HepG2 (cell line): ENCODE measurements at regions not wholly inside any gene's neighbourhood (a gene's known extent, or its start where the extent isn't known, plus 50 kb on each side); places are given as distances from the start of the nearest gene placed in this dataset.

Source experiments
- ARNT2 ChIP-seq: sonication (generic); formaldehyde crosslinking; IDR thresholded peaks from 2 replicates; pipeline ENCODE4 v1.8.0; 2022; ENCODE audit warnings: mild to moderate bottlenecking, low read depth, missing genetic modification reagents, moderate library complexity
- ASH2L ChIP-seq: fragments of 300-600, 200-600 bp; sonication (generic); IDR thresholded peaks from 2 replicates; pipeline ENCODE4 v1.7.0; 2017; ENCODE audit warnings: low read depth, mild to moderate bottlenecking, moderate library complexity, mixed read lengths, low read length; ENCODE audit not compliant: insufficient read length
- ETV5 ChIP-seq: IDR thresholded peaks from 2 replicates; pipeline ENCODE4 v1.6.1; 2018; ENCODE audit warnings: missing biosample characterization, missing genetic modification reagents, inconsistent platforms, borderline replicate concordance
- FOXA3 ChIP-seq: IDR thresholded peaks from 2 replicates; pipeline ENCODE4 v1.6.1; 2016; ENCODE audit warnings: missing genetic modification reagents, missing compliant biosample characterization
- GATAD2A ChIP-seq: IDR thresholded peaks from 2 replicates; pipeline ENCODE4 v1.6.1; 2016
- KAT7 ChIP-seq: IDR thresholded peaks from 2 replicates; pipeline ENCODE4 v1.6.1; 2018; ENCODE audit warnings: borderline replicate concordance, missing compliant biosample characterization
- NR3C1 ChIP-seq: sonication (generic); formaldehyde crosslinking; IDR thresholded peaks from 2 replicates; pipeline ENCODE4 v1.4.0; 2020; ENCODE audit warnings: missing genetic modification reagents
- PPARG ChIP-seq: conservative IDR thresholded peaks from 2 replicates; pipeline ENCODE4 v1.6.1; 2016; ENCODE audit warnings: missing biosample characterization, missing genetic modification reagents
- SUZ12 ChIP-seq: fragments of 150-350 bp; IDR thresholded peaks from 2 replicates; pipeline ENCODE4 v1.6.1; 2014; ENCODE audit warnings: low read depth, low read length
- ZBTB20 ChIP-seq: sonication (generic); formaldehyde crosslinking; IDR thresholded peaks from 2 replicates; pipeline ENCODE4 v1.8.1; 2023; ENCODE audit warnings: missing genetic modification reagents, low read depth, mild to moderate bottlenecking, borderline replicate concordance
- ZMAT3 ChIP-seq: sonication (generic); formaldehyde crosslinking; conservative IDR thresholded peaks from 2 replicates; pipeline ENCODE4 v1.7.0; 2021; ENCODE audit warnings: missing genetic modification reagents
- ZNF12 ChIP-seq: sonication (generic); formaldehyde crosslinking; IDR thresholded peaks from 2 replicates; pipeline ENCODE4 v1.5.0; 2020; ENCODE audit warnings: missing genetic modification reagents
- ZNF205 ChIP-seq: IDR thresholded peaks from 2 replicates; pipeline ENCODE4 v1.6.1; 2018; ENCODE audit warnings: missing biosample characterization, missing genetic modification reagents
- ZNF30 ChIP-seq: sonication (generic); formaldehyde crosslinking; IDR thresholded peaks from 2 replicates; pipeline ENCODE4 v1.5.0; 2020; ENCODE audit warnings: mild to moderate bottlenecking, missing genetic modification reagents
- ZNF501 ChIP-seq: sonication (generic); formaldehyde crosslinking; IDR thresholded peaks from 2 replicates; pipeline ENCODE4 v1.5.1; 2020; ENCODE audit warnings: mild to moderate bottlenecking, moderate library complexity, missing genetic modification reagents
- ZNF543 ChIP-seq: sonication (generic); formaldehyde crosslinking; IDR thresholded peaks from 2 replicates; pipeline ENCODE4 v1.4.0; 2020; ENCODE audit warnings: mild to moderate bottlenecking, missing genetic modification reagents
- TF ChIP-seq, protein P1 (sequence below): sonication (generic); formaldehyde crosslinking; IDR thresholded peaks from 2 replicates; pipeline ENCODE4 v1.4.0; 2020; ENCODE audit warnings: missing genetic modification reagents, low read depth, mild to moderate bottlenecking, borderline replicate concordance
- TF ChIP-seq, protein P2 (sequence below): sonication (generic); formaldehyde crosslinking; IDR thresholded peaks from 2 replicates; pipeline ENCODE4 v1.8.0; 2022; ENCODE audit warnings: missing genetic modification reagents, mild to moderate bottlenecking, borderline replicate concordance
- TF ChIP-seq, protein P3 (sequence below): IDR thresholded peaks from 2 replicates; pipeline ENCODE4 v1.6.1; 2016; ENCODE audit warnings: missing compliant biosample characterization, missing genetic modification reagents, borderline replicate concordance
- TF ChIP-seq, protein P4 (sequence below): fragments of 450-650 bp; IDR thresholded peaks from 2 replicates; pipeline ENCODE4 v1.6.1; 2016
- TF ChIP-seq, protein P5 (sequence below): sonication (generic); formaldehyde crosslinking; IDR thresholded peaks from 2 replicates; pipeline ENCODE4 v1.9.0; 2021; ENCODE audit warnings: missing genetic modification reagents, mild to moderate bottlenecking, borderline replicate concordance
- TF ChIP-seq, protein P6 (sequence below): sonication (generic); formaldehyde crosslinking; IDR thresholded peaks from 2 replicates; pipeline ENCODE4 v1.4.0; 2020; ENCODE audit warnings: missing genetic modification reagents

DNA sequence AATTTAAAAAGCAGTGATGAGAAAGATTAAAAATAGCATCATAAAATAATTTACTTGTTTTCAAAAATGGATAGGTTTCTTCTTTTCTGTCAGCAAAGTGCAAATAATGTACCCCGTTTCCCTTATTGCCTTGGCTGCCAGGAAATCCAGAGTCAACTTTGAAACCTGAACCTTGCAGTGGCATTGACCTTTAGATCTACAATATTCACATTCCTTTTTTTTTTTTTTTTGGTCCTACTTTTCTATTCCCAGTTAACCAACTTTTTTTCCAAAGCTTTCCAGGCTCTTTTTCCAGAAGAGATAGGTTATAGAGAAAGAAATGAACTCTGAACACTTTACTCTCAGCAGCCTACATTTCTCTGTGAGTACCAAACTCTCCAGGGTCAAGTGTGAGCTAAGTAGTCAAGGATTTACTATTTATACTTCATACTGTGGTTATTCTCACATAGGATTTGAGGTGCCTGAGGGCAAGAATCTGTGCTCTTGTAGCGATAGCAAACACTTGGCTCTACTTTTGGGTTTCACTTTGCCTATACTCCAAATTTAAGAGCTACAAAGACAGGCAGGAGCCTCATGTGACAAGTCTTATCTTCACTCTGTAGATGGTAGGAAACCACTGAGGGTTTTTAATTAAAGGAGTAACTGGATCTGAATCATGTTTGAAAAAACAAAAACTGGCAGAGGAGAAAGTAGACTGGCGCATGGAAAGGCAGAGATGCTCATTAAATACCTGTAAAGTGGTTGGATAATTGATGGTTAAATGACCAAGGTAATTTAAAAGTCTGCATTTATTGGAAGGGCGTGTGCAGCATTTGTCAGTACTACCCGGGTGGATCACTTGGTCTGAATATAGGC, 63.2 kb upstream of the TMEM17 start (continued):
- 0 out of 2 replicates have a peak, but pooled peaks have one; percentile 58 for TF ChIP-seq ZBTB20 (CRISPR knock-in tag)
- TF ChIP-seq, protein P1, sequence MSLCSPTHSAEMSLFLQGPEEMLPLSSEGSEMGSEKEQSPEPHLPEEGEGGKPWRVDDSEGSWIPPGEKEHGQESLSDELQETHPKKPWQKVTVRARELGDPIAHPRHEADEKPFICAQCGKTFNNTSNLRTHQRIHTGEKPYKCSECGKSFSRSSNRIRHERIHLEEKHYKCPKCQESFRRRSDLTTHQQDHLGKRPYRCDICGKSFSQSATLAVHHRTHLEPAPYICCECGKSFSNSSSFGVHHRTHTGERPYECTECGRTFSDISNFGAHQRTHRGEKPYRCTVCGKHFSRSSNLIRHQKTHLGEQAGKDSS = no peak
- peak; percentile 27; the same call in 1 of the 2 replicates for TF ChIP-seq KAT7
- TF ChIP-seq NR3C1 = no peak
- TF ChIP-seq ZNF543 (CRISPR knock-in tag) = no peak
- TF ChIP-seq, protein P2, sequence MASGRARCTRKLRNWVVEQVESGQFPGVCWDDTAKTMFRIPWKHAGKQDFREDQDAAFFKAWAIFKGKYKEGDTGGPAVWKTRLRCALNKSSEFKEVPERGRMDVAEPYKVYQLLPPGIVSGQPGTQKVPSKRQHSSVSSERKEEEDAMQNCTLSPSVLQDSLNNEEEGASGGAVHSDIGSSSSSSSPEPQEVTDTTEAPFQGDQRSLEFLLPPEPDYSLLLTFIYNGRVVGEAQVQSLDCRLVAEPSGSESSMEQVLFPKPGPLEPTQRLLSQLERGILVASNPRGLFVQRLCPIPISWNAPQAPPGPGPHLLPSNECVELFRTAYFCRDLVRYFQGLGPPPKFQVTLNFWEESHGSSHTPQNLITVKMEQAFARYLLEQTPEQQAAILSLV (CRISPR knock-in tag) = 0 out of 2 replicates have a peak, but pooled peaks have one; percentile 8
- TF ChIP-seq ZNF205 = no peak
- no peak for TF ChIP-seq ZNF30 (CRISPR knock-in tag)
- TF ChIP-seq GATAD2A = peak; percentile 98
- TF ChIP-seq, protein P3, sequence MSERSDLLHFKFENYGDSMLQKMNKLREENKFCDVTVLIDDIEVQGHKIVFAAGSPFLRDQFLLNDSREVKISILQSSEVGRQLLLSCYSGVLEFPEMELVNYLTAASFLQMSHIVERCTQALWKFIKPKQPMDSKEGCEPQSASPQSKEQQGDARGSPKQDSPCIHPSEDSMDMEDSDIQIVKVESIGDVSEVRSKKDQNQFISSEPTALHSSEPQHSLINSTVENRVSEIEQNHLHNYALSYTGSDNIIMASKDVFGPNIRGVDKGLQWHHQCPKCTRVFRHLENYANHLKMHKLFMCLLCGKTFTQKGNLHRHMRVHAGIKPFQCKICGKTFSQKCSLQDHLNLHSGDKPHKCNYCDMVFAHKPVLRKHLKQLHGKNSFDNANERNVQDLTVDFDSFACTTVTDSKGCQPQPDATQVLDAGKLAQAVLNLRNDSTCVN = peak; percentile 66
- no peak for TF ChIP-seq ZNF501 (CRISPR knock-in tag)
- TF ChIP-seq ZNF12 (CRISPR knock-in tag) = no peak
- peak; percentile 87 for TF ChIP-seq ETV5
- TF ChIP-seq, protein P4, sequence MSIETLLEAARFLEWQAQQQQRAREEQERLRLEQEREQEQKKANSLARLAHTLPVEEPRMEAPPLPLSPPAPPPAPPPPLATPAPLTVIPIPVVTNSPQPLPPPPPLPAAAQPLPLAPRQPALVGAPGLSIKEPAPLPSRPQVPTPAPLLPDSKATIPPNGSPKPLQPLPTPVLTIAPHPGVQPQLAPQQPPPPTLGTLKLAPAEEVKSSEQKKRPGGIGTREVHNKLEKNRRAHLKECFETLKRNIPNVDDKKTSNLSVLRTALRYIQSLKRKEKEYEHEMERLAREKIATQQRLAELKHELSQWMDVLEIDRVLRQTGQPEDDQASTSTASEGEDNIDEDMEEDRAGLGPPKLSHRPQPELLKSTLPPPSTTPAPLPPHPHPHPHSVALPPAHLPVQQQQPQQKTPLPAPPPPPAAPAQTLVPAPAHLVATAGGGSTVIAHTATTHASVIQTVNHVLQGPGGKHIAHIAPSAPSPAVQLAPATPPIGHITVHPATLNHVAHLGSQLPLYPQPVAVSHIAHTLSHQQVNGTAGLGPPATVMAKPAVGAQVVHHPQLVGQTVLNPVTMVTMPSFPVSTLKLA = no peak
- TF ChIP-seq ASH2L = peak; percentile 95
- TF ChIP-seq FOXA3 (CRISPR knock-in tag) = peak; percentile 91
- TF ChIP-seq, protein P5, sequence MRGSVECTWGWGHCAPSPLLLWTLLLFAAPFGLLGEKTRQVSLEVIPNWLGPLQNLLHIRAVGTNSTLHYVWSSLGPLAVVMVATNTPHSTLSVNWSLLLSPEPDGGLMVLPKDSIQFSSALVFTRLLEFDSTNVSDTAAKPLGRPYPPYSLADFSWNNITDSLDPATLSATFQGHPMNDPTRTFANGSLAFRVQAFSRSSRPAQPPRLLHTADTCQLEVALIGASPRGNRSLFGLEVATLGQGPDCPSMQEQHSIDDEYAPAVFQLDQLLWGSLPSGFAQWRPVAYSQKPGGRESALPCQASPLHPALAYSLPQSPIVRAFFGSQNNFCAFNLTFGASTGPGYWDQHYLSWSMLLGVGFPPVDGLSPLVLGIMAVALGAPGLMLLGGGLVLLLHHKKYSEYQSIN (CRISPR knock-in tag) = no peak
- TF ChIP-seq ARNT2 (CRISPR knock-in tag) = no peak
- no peak for TF ChIP-seq ZMAT3 (CRISPR knock-in tag)
- TF ChIP-seq, protein P6, sequence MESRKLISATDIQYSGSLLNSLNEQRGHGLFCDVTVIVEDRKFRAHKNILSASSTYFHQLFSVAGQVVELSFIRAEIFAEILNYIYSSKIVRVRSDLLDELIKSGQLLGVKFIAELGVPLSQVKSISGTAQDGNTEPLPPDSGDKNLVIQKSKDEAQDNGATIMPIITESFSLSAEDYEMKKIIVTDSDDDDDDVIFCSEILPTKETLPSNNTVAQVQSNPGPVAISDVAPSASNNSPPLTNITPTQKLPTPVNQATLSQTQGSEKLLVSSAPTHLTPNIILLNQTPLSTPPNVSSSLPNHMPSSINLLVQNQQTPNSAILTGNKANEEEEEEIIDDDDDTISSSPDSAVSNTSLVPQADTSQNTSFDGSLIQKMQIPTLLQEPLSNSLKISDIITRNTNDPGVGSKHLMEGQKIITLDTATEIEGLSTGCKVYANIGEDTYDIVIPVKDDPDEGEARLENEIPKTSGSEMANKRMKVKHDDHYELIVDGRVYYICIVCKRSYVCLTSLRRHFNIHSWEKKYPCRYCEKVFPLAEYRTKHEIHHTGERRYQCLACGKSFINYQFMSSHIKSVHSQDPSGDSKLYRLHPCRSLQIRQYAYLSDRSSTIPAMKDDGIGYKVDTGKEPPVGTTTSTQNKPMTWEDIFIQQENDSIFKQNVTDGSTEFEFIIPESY (CRISPR knock-in tag) = no peak
- TF ChIP-seq PPARG (CRISPR knock-in tag) = peak; percentile 90
- TF ChIP-seq SUZ12 = no peak
